ENCODE measurements at regions not wholly inside any gene's neighbourhood (a gene's known extent, or its start where the extent isn't known, plus 50 kb on each side); places are given as distances from the start of the nearest gene placed in this dataset.

GRCh38 chr9:78607853-78608252 lies 310.9 kb downstream of the PSAT1 start:
- CTCF ChIA-PET: no interaction called here
- Mint-ChIP-seq H3K27ac (no peak overlapping the region), H3K27me3 (peaks cover 7% of the 10 kb centered on the region), H3K4me3 (no peak overlapping the region), H3K36me3 (ENCODE audit: low read depth) (no peaks in the 10 kb centered on the region), H3K9me3 (ENCODE audit: low read depth) (no peaks in the 10 kb centered on the region), H3K4me1 (no peaks in the 10 kb centered on the region)
- intact Hi-C loops (cut with DNase I, micrococcal nuclease): no loop called here
- POLR2A ChIA-PET: no interaction called here
- DNase-seq (no peak), ATAC-seq (no peak)

GRCh38 chr9:78609450-78609849 lies 312.5 kb downstream of the PSAT1 start:
- POLR2A ChIA-PET: no interaction called here
- intact Hi-C loops (cut with DNase I, micrococcal nuclease): no loop called here
- ATAC-seq: no peak

DNA sequence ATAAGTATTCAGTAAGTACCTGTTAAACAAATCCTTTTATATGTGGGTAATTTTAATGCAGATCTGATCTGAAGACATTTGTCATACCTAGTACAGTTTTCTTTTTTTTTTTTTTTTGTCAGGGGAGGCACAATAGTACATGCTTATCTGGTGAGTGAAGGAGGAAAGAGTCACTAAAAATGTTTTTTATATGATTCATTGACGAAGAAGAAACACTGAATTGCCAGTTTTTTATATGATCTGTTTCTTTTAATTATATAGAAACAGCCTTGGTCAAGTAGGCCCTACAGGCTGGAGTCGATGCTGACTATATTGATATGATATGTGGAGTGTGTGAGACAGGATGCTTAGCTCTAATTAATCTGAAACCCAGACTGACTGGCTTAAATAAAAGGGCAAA lies 315.2 kb downstream of the PSAT1 start:
- ATAC-seq: no peak
- H3K27ac Mint-ChIP-seq: no peak overlapping the region
- intact Hi-C loops (cut with DNase I, micrococcal nuclease): no loop called here
- ChIA-PET POLR2A (no interaction called here), CTCF (no interaction called here)
- H3K4me3 Mint-ChIP-seq: no peak overlapping the region
- no peaks in the 10 kb centered on the region for H3K36me3 Mint-ChIP-seq (ENCODE audit: low read depth)
- no peak for DNase-seq
- no peaks in the 10 kb centered on the region for H3K9me3 Mint-ChIP-seq (ENCODE audit: low read depth)
- H3K4me1 Mint-ChIP-seq: no peaks in the 10 kb centered on the region
- no peaks in the 10 kb centered on the region for H3K27me3 Mint-ChIP-seq

More at GRCh38 chr9:78609450-78609849, 312.5 kb downstream of the PSAT1 start:
- CTCF ChIA-PET: no interaction called here
- DNase-seq: no peak
- H3K36me3 Mint-ChIP-seq (ENCODE audit: low read depth): no peaks in the 10 kb centered on the region
- H3K27me3 Mint-ChIP-seq: peaks cover 4% of the 10 kb centered on the region
- H3K9me3 Mint-ChIP-seq (ENCODE audit: low read depth): no peaks in the 10 kb centered on the region
- no peaks in the 10 kb centered on the region for H3K4me1 Mint-ChIP-seq
- H3K4me3 Mint-ChIP-seq: no peak overlapping the region
- no peak overlapping the region for H3K27ac Mint-ChIP-seq

GRCh38 chr9:78613006-78613405 lies 316.1 kb downstream of the PSAT1 start:
- H3K4me3 Mint-ChIP-seq: no peak overlapping the region
- CTCF ChIA-PET: no interaction called here
- intact Hi-C loops (cut with DNase I, micrococcal nuclease): no loop called here

DNA sequence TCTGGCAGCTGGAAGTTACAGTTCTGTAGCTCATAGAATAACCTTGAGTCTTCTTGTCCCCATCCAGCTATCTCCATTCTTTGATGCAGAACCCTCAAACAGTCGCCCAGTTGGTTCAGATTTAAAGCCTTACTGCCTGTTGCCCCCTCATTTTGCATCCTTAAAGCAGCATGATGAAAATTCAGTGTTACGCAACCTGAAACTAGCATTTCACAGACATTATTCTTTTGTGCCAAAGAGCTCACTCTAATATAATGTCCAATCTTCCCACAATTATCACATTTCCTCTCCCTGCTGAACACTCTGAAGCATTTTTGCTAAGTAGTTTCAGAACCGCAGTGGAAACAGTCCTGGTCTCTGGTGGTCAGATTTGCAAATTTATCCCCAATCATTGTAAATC lies 318.0 kb downstream of the PSAT1 start:
- ChIA-PET POLR2A (no interaction called here), CTCF (no interaction called here)
- H3K27ac Mint-ChIP-seq: no peak overlapping the region
- no peaks in the 10 kb centered on the region for H3K27me3 Mint-ChIP-seq
- H3K4me1 Mint-ChIP-seq: no peaks in the 10 kb centered on the region
- ATAC-seq (no peak), DNase-seq (no peak)
- no peaks in the 10 kb centered on the region for H3K9me3 Mint-ChIP-seq (ENCODE audit: low read depth)
- intact Hi-C loops (cut with DNase I, micrococcal nuclease): no loop called here
- H3K4me3 Mint-ChIP-seq: no peak overlapping the region
- H3K36me3 Mint-ChIP-seq (ENCODE audit: low read depth): no peaks in the 10 kb centered on the region

More at GRCh38 chr9:78613006-78613405, 316.1 kb downstream of the PSAT1 start:
- H3K36me3 Mint-ChIP-seq (ENCODE audit: low read depth): no peaks in the 10 kb centered on the region
- H3K27ac Mint-ChIP-seq: no peak overlapping the region
- no peaks in the 10 kb centered on the region for H3K27me3 Mint-ChIP-seq
- POLR2A ChIA-PET: no interaction called here
- DNase-seq: no peak
- H3K9me3 Mint-ChIP-seq (ENCODE audit: low read depth): no peaks in the 10 kb centered on the region
- H3K4me1 Mint-ChIP-seq: no peaks in the 10 kb centered on the region
- no peak for ATAC-seq

GRCh38 chr9:78615372-78615771 lies 318.4 kb downstream of the PSAT1 start:
- Mint-ChIP-seq H3K9me3 (ENCODE audit: low read depth) (no peaks in the 10 kb centered on the region), H3K4me3 (no peak overlapping the region), H3K27ac (no peak overlapping the region), H3K27me3 (peaks cover 2% of the 10 kb centered on the region), H3K4me1 (no peaks in the 10 kb centered on the region), H3K36me3 (ENCODE audit: low read depth) (no peaks in the 10 kb centered on the region)
- intact Hi-C loops (cut with DNase I, micrococcal nuclease): no loop called here
- ChIA-PET POLR2A (no interaction called here), CTCF (interaction anchor here (1.3 kb wide), 1 partner anchor 15 kb away, joined by 4 read pairs; no protein-coding TSS in a partner anchor)
- ATAC-seq (no peak), DNase-seq (no peak)

- no peak for ATAC-seq
- Mint-ChIP-seq H3K9me3 (ENCODE audit: low read depth) (no peaks in the 10 kb centered on the region), H3K27ac (no peak overlapping the region), H3K27me3 (peaks cover 2% of the 10 kb centered on the region), H3K4me1 (no peaks in the 10 kb centered on the region), H3K36me3 (ENCODE audit: low read depth) (no peaks in the 10 kb centered on the region), H3K4me3 (no peak overlapping the region)
- no peak for DNase-seq
- intact Hi-C loops (cut with DNase I, micrococcal nuclease): no loop called here
- CTCF ChIA-PET: no interaction called here
- POLR2A ChIA-PET: no interaction called here
Measured at GRCh38 chr9:78618735-78619134, 321.8 kb downstream of the PSAT1 start.

- CTCF ChIA-PET: no interaction called here
Measured at GRCh38 chr9:78620303-78620702, 323.4 kb downstream of the PSAT1 start.

DNA sequence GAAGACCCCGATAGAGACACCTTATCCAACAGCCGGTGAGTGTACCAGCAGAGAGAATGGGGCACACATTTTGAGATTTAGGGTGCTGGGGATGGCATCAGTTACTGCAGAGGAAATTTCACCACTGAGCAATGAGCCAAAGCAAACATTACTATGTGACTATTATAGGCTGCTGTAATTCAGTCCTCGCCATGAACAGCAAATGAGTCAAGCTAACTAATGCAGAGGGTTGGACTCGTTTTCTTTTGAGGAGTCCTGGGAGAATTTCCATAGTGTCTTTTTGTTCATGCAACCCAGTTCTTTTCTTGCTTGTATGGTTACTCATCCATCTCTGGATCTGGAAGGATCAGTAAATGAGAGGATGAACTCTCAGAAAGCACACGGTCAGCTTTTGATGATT lies 323.8 kb downstream of the PSAT1 start:
- DNase-seq (no peak), ATAC-seq (no peak)
- Mint-ChIP-seq H3K36me3 (ENCODE audit: low read depth) (no peaks in the 10 kb centered on the region), H3K27ac (no peak overlapping the region), H3K9me3 (ENCODE audit: low read depth) (no peaks in the 10 kb centered on the region), H3K4me3 (no peak overlapping the region), H3K27me3 (peaks cover 2% of the 10 kb centered on the region), H3K4me1 (no peaks in the 10 kb centered on the region)
- ChIA-PET CTCF (no interaction called here), POLR2A (no interaction called here)
- intact Hi-C loops (cut with DNase I, micrococcal nuclease): no loop called here

More at GRCh38 chr9:78620303-78620702, 323.4 kb downstream of the PSAT1 start:
- ATAC-seq (no peak), DNase-seq (no peak)
- Mint-ChIP-seq H3K27ac (no peak overlapping the region), H3K36me3 (ENCODE audit: low read depth) (no peaks in the 10 kb centered on the region), H3K4me1 (no peaks in the 10 kb centered on the region), H3K4me3 (no peak overlapping the region), H3K9me3 (ENCODE audit: low read depth) (no peaks in the 10 kb centered on the region), H3K27me3 (peaks cover 2% of the 10 kb centered on the region)
- intact Hi-C loops (cut with DNase I, micrococcal nuclease): no loop called here
- POLR2A ChIA-PET: no interaction called here

GRCh38 chr9:78622126-78622525 lies 325.2 kb downstream of the PSAT1 start:
- H3K27ac Mint-ChIP-seq: no peak overlapping the region
- H3K9me3 Mint-ChIP-seq (ENCODE audit: low read depth): no peaks in the 10 kb centered on the region
- no peak overlapping the region for H3K4me3 Mint-ChIP-seq
- H3K36me3 Mint-ChIP-seq (ENCODE audit: low read depth): no peaks in the 10 kb centered on the region
- DNase-seq (no peak), ATAC-seq (no peak)
- intact Hi-C loops (cut with DNase I, micrococcal nuclease): no loop called here
- ChIA-PET CTCF (interaction anchor here (1.1 kb wide), 1 partner anchor 14 kb away, joined by 3 read pairs; no protein-coding TSS in a partner anchor), POLR2A (no interaction called here)
- peaks cover 2% of the 10 kb centered on the region for H3K27me3 Mint-ChIP-seq
- no peaks in the 10 kb centered on the region for H3K4me1 Mint-ChIP-seq

- intact Hi-C loops (cut with DNase I, micrococcal nuclease): no loop called here
- H3K9me3 Mint-ChIP-seq (ENCODE audit: low read depth): no peaks in the 10 kb centered on the region
Measured at GRCh38 chr9:78626971-78627370, 330.0 kb downstream of the PSAT1 start.

DNA sequence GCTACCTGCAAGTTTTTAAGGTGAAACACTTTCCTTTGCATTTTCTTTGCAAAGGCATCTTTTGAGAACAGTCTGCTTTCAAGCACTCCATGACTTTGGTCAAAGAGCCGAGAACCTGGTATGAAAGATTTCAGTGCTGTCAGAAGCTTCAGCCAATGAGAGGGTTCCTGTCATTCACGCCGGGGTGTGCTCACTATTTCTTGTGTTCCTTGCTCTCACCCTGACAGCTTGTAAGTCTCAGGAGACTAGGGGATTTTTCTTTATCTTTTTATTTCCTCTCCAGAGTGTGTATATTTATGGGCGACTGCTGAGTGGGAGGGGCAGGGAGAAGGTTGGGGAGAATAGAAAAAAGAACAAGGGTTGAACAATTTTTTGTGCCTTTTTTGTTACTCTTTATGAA lies 334.0 kb downstream of the PSAT1 start:
- intact Hi-C loops (cut with DNase I, micrococcal nuclease): no loop called here
- H3K4me3 Mint-ChIP-seq: no peak overlapping the region
- H3K9me3 Mint-ChIP-seq (ENCODE audit: low read depth): peaks cover 2% of the 10 kb centered on the region
- H3K27ac Mint-ChIP-seq: no peak overlapping the region
- CTCF ChIA-PET: no interaction called here
- no peaks in the 10 kb centered on the region for H3K36me3 Mint-ChIP-seq (ENCODE audit: low read depth)
- no peak for ATAC-seq
- no peaks in the 10 kb centered on the region for H3K4me1 Mint-ChIP-seq
- POLR2A ChIA-PET: no interaction called here
- no peak for DNase-seq
- no peaks in the 10 kb centered on the region for H3K27me3 Mint-ChIP-seq

More at GRCh38 chr9:78626971-78627370, 330.0 kb downstream of the PSAT1 start:
- Mint-ChIP-seq H3K27ac (no peak overlapping the region), H3K27me3 (no peaks in the 10 kb centered on the region), H3K4me1 (no peaks in the 10 kb centered on the region), H3K36me3 (ENCODE audit: low read depth) (no peaks in the 10 kb centered on the region), H3K4me3 (no peak overlapping the region)
- ATAC-seq: no peak
- DNase-seq: no peak
- POLR2A ChIA-PET: no interaction called here
- CTCF ChIA-PET: no interaction called here

DNA sequence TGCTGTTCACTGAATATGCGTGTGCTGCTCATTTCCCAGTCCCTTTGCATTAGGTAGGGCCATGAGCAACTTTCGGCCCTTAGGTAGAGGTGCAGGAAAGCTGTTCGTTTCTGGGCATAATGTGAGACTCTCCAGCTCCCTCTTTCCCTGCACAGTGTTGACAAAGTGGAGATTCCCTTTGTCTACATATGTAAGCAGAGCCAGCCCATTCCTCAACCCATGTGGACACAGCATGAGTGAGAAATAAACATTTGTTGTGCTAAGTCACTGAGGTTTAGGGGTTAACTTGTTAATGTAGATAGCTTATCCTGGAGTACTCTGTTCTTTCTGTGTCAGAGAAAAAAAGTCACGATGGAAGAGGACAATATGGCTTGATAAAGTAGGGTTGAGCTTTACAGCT lies 343.8 kb downstream of the PSAT1 start:
- H3K27me3 Mint-ChIP-seq: peaks cover 2% of the 10 kb centered on the region
- ChIA-PET POLR2A (no interaction called here), CTCF (no interaction called here)
- H3K27ac Mint-ChIP-seq: no peak overlapping the region
- no peaks in the 10 kb centered on the region for H3K4me1 Mint-ChIP-seq
- ATAC-seq (no peak), DNase-seq (no peak)
- H3K4me3 Mint-ChIP-seq: no peak overlapping the region
- H3K9me3 Mint-ChIP-seq (ENCODE audit: low read depth): no peaks in the 10 kb centered on the region
- intact Hi-C loops (cut with DNase I, micrococcal nuclease): no loop called here
- H3K36me3 Mint-ChIP-seq (ENCODE audit: low read depth): no peaks in the 10 kb centered on the region
